ES-I3 (cell line): ENCODE measurements at regions not wholly inside any gene's neighbourhood (a gene's known extent, or its start where the extent isn't known, plus 50 kb on each side); places are given as distances from the start of the nearest gene placed in this dataset.

Source experiments
- H3K36me3 ChIP-seq: 2 replicates; pipeline ENCODE4 v1.6.1; 2013; ENCODE audit warnings: mild to moderate bottlenecking, low read length, control low read depth, moderate library complexity; ENCODE audit not compliant: insufficient read depth
- H3K4me1 ChIP-seq: 2 replicates; pipeline ENCODE4 v1.6.1; 2013; ENCODE audit warnings: mild to moderate bottlenecking, control low read depth, low read length; ENCODE audit not compliant: insufficient read depth
- H3K9ac ChIP-seq: 2 replicates; pipeline ENCODE4 v1.6.1; 2013; ENCODE audit warnings: low read depth, mild to moderate bottlenecking, low read length, moderate library complexity
- H3K9me3 ChIP-seq: 2 replicates; pipeline ENCODE4 v1.6.1; 2013; ENCODE audit warnings: mild to moderate bottlenecking, low read length, moderate library complexity; ENCODE audit not compliant: control insufficient read depth, insufficient read depth

DNA sequence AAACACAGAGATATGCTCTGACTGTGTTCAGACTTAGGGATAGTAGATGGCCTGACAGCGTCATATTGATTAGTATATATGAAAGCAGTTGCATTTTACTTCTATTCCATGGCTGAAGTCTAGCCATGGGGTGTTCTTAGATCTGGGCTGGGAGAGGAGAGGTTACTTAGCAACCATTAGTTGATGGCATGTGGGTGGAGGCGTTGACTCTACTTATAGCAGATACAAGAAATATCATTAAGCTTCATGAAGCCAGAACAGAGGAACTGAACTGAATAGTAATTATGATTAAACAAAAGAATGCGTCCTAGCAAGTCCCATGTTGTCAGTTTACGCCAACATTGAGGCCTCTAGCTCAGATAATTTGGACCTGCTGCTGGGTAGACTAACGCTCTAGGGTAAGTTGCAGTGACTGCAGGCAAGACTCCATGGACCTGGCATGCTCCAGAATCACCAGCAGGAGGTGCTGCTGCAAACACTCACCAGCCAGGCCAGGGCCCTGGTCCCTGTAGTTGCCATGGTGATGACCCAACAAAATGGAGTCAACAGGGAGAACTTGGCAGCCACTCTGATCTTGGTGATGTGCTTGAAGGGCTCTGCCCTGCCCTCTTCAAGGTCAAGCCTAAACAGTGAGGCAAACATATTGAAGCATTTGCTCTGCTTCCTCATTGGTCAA lies 477.3 kb downstream of the PREX1 start:
- Histone ChIP-seq H3K4me1 (no peaks in the 10 kb centered on the region), H3K36me3 (no peaks in the 10 kb centered on the region), H3K9ac (no peak overlapping the region), H3K9me3 (no peaks in the 10 kb centered on the region)

GRCh38 chr20:48349656-48350055 lies 478.1 kb downstream of the PREX1 start:
- Histone ChIP-seq H3K9me3 (no peaks in the 10 kb centered on the region), H3K36me3 (no peaks in the 10 kb centered on the region), H3K9ac (no peak overlapping the region), H3K4me1 (no peaks in the 10 kb centered on the region)

GRCh38 chr20:48348022-48348421 lies 479.8 kb downstream of the PREX1 start:
- no peaks in the 10 kb centered on the region for H3K4me1 ChIP-seq
- H3K9me3 ChIP-seq = no peaks in the 10 kb centered on the region
- H3K9ac ChIP-seq = no peak overlapping the region
- no peaks in the 10 kb centered on the region for H3K36me3 ChIP-seq

- Histone ChIP-seq H3K36me3 (no peaks in the 10 kb centered on the region), H3K4me1 (no peaks in the 10 kb centered on the region), H3K9me3 (no peaks in the 10 kb centered on the region), H3K9ac (no peak overlapping the region)
Observed at GRCh38 chr20:48342822-48343513, 484.8 kb downstream of the PREX1 start.

DNA sequence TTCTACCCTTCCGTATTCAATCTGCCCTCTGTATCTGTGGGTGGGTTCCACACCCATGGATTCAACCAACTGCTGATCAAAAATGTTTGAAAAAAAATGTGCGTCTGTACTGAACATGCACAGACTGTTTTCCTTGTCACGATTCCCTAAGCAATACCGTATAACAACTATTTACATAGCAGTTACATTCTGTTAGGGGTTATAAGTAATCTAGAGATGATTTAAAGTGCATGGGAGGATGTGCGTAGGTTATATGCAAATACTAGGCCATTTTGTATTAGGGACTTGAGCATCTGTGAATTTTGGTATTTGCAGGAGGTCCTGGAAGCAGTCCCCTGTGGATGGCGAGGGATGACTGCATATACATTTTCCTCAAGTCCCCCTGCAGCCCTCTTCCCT lies 486.9 kb downstream of the PREX1 start:
- Histone ChIP-seq H3K9me3 (no peaks in the 10 kb centered on the region), H3K4me1 (peaks cover 3% of the 10 kb centered on the region; the same call in 1 of the 2 replicates), H3K36me3 (no peaks in the 10 kb centered on the region), H3K9ac (no peak overlapping the region)

- no peaks in the 10 kb centered on the region for H3K9me3 ChIP-seq
- H3K9ac ChIP-seq = no peak overlapping the region
- peaks cover 10% of the 10 kb centered on the region; the same call in 1 of the 2 replicates for H3K4me1 ChIP-seq
- H3K36me3 ChIP-seq = no peaks in the 10 kb centered on the region
Observed at GRCh38 chr20:48339986-48340882, 487.6 kb downstream of the PREX1 start.

GRCh38 chr20:48339190-48339985 lies 488.4 kb downstream of the PREX1 start:
- peaks cover 10% of the 10 kb centered on the region; the same call in 1 of the 2 replicates for H3K4me1 ChIP-seq
- no peaks in the 10 kb centered on the region for H3K9me3 ChIP-seq
- no peaks in the 10 kb centered on the region for H3K36me3 ChIP-seq
- no peak overlapping the region for H3K9ac ChIP-seq

DNA sequence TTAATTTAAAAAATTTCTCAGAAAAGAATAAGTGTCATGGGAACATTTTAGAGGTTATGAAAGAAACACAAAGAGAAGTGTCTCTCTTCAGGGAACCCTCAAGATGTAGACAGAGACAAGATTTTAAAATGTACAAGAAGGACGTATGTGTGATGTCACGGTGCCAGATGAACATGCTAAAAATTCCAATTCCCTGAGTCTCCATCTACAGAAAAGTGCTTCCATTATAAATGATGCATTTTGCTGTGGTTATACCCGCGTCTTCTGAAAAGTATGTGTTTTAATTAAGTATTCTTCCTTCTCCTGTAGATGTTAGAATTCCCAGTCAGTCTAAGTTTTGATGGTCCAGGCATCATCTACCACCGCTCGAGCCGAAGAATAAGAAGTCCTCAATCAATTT lies 489.1 kb downstream of the PREX1 start:
- H3K9ac ChIP-seq = no peak overlapping the region
- H3K9me3 ChIP-seq = no peaks in the 10 kb centered on the region
- no peaks in the 10 kb centered on the region for H3K36me3 ChIP-seq
- peaks cover 10% of the 10 kb centered on the region; the same call in 1 of the 2 replicates for H3K4me1 ChIP-seq

DNA sequence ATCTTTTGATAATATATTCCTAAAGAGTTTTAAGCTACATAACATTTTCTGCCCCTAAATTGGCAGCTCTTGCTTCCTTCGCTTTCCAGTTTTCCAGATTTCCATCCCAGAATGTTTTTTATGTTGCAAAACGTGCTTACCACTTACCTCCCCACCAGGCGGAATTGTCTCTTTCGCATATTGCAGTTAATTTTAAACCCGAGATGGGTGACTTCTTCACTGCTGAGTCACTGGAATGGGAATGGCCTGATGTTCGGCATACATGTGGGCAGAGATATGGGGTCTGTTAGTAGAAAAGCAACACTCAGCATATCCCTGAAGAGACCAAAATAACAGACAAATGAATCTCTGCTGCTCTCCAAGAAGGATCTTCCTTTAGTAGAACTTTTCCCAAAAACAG lies 491.2 kb downstream of the PREX1 start:
- Histone ChIP-seq H3K9me3 (no peaks in the 10 kb centered on the region), H3K4me1 (peaks cover 18% of the 10 kb centered on the region; the same call in 1 of the 2 replicates), H3K36me3 (no peaks in the 10 kb centered on the region), H3K9ac (no peak overlapping the region)

DNA sequence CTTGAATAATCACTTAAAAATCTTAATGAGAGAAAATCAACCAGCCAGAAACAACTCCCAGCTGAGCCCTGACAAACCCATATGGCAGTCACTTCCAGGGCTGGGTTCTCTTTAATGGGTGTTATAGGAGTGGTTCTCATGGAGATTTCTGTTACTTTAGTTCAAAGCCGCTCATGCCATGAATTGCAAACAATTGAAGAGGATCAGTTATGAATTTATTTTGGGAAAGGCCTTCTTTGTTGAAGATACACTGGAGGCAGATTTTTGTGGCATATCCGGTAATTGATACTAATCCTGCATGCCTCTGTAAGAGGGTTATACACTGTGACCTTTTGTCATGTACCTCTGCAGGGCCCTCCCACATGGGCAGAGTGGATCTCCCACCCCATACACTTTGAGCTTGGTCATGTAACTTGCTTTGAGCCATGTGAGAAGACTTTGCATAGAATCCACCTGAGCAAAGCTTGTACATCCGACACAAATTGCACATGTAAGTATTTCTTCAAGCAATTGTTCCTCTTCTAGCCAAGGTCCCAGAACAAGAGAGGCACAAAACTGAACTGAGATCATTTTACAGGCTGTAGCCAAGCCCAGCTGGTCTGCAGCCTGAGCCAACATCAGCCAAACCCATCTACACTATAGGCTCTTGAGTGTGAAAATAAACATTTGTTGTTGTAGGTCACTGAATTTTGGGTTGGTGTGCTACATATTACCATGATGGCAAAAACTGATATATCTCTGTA lies 492.3 kb downstream of the PREX1 start:
- H3K4me1 ChIP-seq = peaks cover 18% of the 10 kb centered on the region; the same call in 1 of the 2 replicates
- H3K9ac ChIP-seq = no peak overlapping the region
- H3K36me3 ChIP-seq = no peaks in the 10 kb centered on the region
- no peaks in the 10 kb centered on the region for H3K9me3 ChIP-seq

DNA sequence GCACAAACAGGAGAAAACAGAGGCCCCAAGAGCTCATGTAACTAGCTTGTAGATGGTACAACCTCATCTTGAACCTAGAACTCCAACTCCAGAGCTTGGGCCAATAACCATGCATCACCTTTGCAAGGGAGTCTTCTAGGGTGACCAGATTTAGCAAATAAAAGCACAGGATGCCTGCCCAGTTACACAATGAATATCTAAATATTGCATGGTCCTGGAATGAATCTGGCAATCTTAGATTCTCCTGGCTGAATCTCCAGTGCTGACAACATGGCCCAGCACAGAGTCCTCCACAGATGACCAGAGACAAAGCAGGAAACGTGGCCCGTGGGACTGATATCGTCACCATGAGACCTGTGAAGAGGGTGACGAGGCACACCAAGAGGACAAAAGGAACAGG lies 494.1 kb downstream of the PREX1 start:
- no peak overlapping the region for H3K9ac ChIP-seq
- no peaks in the 10 kb centered on the region for H3K9me3 ChIP-seq
- H3K36me3 ChIP-seq = no peaks in the 10 kb centered on the region
- peaks cover 26% of the 10 kb centered on the region for H3K4me1 ChIP-seq

GRCh38 chr20:48332555-48332954 lies 495.2 kb downstream of the PREX1 start:
- Histone ChIP-seq H3K36me3 (no peaks in the 10 kb centered on the region), H3K4me1 (peaks cover 26% of the 10 kb centered on the region), H3K9me3 (no peaks in the 10 kb centered on the region), H3K9ac (no peak overlapping the region)

DNA sequence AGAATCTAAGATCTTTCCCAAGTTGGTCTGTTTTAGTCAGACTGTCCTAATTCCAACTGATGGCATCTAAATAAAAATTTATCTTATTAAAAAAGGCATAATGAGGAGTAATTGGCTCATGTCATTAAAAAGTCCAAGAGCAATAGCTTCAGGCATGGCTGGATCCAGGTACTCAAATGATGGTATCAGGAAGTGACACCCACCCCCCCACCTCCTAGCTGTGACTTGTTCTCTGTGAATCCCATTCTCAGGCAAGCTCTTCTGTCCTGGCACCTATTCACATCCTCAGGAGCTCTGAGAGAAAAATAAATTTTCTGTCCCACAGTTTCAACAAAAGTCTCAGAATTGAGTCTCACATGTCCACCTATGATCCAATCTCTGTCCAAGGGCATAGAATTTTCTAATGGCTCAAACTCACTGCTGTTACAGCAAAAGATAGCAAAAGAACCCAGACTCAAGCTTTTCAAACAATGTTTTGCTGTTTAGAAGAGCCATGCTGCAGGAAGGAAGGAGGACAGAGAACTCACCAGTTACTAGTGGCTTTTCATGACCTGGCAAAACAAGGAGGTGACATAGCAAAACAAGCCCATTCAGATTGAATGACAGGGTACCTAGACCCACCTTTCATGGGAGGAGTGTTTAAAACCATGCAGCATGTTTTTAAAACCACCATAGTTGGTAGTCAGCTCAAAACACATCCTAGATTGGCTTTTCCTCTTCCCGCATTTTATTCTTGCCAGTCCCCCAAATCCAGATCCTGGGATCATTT lies 496.1 kb downstream of the PREX1 start:
- no peaks in the 10 kb centered on the region for H3K36me3 ChIP-seq
- H3K4me1 ChIP-seq = peaks cover 32% of the 10 kb centered on the region
- no peak overlapping the region for H3K9ac ChIP-seq
- no peaks in the 10 kb centered on the region for H3K9me3 ChIP-seq
